Stomach (tissue), 8 donors: ENCODE measurements at regions not wholly inside any gene's neighbourhood (a gene's known extent, or its start where the extent isn't known, plus 50 kb on each side); places are given as distances from the start of the nearest gene placed in this dataset.
"Not testable (repeated sequence)": the region's sequence is repeated elsewhere in the genome, so short reads cannot be mapped to it uniquely, and the experiment has no call there.

ENCODE experiments used
- DNase-seq, 2 donors: peaks; one replicate each; pipeline versions ENCODE4 v3.0.0 to v3.0.0-alpha.2; 2013 to 2019
- H3K27ac ChIP-seq, 5 donors: fragments of 200-600 bp in 4 of 5; sonication (generic) in 4 of 5; one replicate each; pipeline ENCODE4 v1.5.1; 2013 to 2019; ENCODE audit warnings: mild to moderate bottlenecking in 1 of 5, moderate library complexity in 1 of 5
- H3K27me3 ChIP-seq, 3 donors: fragments of 200-600 bp; sonication (generic); one replicate each; pipeline ENCODE4 v1.5.1; 2017 to 2019; ENCODE audit warnings: mixed run types in 1 of 3
- H3K36me3 ChIP-seq, 4 donors: fragments of 200-600 bp; sonication (generic); 1 replicate in 3 of 4; 2 replicates in 1 of 4; pipeline ENCODE4 v1.5.1; 2016 to 2019
- H3K4me1 ChIP-seq, 4 donors: fragments of 200-600 bp; sonication (generic); one replicate each; pipeline ENCODE4 v1.5.1; 2016 to 2019
- H3K4me3 ChIP-seq, 4 donors: fragments of 200-600 bp; sonication (generic) in 3 of 4; one replicate each; pipeline ENCODE4 v1.5.1; 2016 to 2019; ENCODE audit warnings: mild to moderate bottlenecking in 1 of 4
- H3K9me3 ChIP-seq, 4 donors: fragments of 200-600 bp; sonication (generic); one replicate each; pipeline ENCODE4 v1.5.1; 2016 to 2019
- CTCF ChIP-seq, 7 experiments: fragments of 450-650 bp in 4 of 7; fragments of 200-600 bp in 3 of 7; sonication (generic) in 3 of 7; IDR thresholded peaks; one replicate each; pipeline ENCODE4 v1.5.1; 2016 to 2019; ENCODE audit warnings: antibody characterized with exemption in 7 of 7, control low read depth in 2 of 7, mild to moderate bottlenecking in 1 of 7
- EP300 ChIP-seq: sonication (generic); formaldehyde crosslinking; IDR thresholded peaks from one replicate; pipeline ENCODE4 v1.6.1; 2017; ENCODE audit warnings: antibody characterized with exemption
- POLR2A ChIP-seq, 4 donors: fragments of 450-650 bp; IDR thresholded peaks; one replicate each; pipeline ENCODE4 v1.6.1; 2016; ENCODE audit warnings: antibody characterized with exemption in 4 of 4, control low read depth in 2 of 4, mild to moderate bottlenecking in 1 of 4, moderate library complexity in 1 of 4
- POLR2AphosphoS5 ChIP-seq, 3 donors: sonication (generic); formaldehyde crosslinking; IDR thresholded peaks; one replicate each; pipeline ENCODE4 v1.6.1; 2016; ENCODE audit warnings: antibody characterized with exemption in 3 of 3
- WGBS, 5 donors: extraction: QIAGEN DNeasy Blood & Tissue Kit in 3 of 5; methylation state at CpG; one replicate each; pipeline versions ENCODE4 v1.1.5 to v1.1.7; 2013 to 2018; 5-methylcytosine and 5-hydroxymethylcytosine counted together
- intact Hi-C: fragments of 100-400 bp; cut with DNase I; formaldehyde crosslinking; loops from one replicate; pipeline ENCODE4 v1.15.1; 2023; ENCODE audit warnings: low total_unique reads
- donor health status: healthy with polysubstance abuse.
- donor health status: Bipolar disorder and iron deficiency.
- donor health status: healthy.

GRCh38 chr12:87596134-87596533, 433.1 kb downstream of the C12orf50 start:
- H3K36me3 ChIP-seq, result no peaks in the 10 kb centered on the region
- H3K27me3 ChIP-seq, result no peaks in the 10 kb centered on the region
- WGBS, 5 donors, result 86 to 91% (median 87%) methylated on average over 5 of the region's 5 CpGs
- DNase-seq, result no peak
- TF ChIP-seq EP300 (no peak), POLR2A (IDR thresholded peaks at IDR 0.05) (no peak), CTCF (IDR thresholded peaks at IDR 0.05) (no peak), POLR2AphosphoS5 (IDR thresholded peaks at IDR 0.05) (no peak)
- no peak overlapping the region for H3K27ac ChIP-seq
- intact Hi-C loops, result no loop called here
- no peak overlapping the region for H3K4me3 ChIP-seq
- H3K4me1 ChIP-seq, result no peaks in the 10 kb centered on the region
- H3K9me3 ChIP-seq, result no peaks in the 10 kb centered on the region

DNA sequence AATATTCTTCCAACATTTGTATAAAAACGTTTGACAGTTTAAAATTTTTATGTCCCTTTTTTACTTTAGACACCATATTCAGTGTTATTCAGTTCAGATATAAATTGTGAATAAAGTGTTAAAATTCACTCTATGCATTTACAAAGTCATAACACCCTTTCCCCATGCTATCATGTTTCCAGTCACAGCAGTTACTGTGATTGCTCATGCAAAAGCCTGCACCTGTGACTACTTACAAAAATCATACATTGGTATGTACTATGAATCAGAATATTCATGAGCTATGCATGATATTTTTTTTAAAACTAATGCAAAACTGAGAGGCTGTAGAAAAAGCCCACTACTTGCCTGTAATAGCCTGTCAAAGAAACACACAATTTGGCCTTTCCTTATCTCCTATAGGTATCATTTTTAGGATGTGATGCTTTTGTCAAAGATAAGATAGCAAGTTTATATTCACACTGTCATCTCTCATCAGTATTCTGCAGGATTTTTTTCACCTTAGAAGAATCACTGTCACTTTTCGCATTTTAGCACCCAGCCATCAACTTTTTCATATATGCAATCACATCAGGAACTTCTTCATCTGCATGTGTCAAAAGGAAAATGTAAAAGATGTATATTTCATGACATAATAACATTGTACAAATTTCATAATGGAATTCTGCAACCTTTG, 443.2 kb downstream of the C12orf50 start:
- TF ChIP-seq POLR2A (IDR thresholded peaks at IDR 0.05), result no peak
- TF ChIP-seq CTCF (IDR thresholded peaks at IDR 0.05), result no peak
- TF ChIP-seq EP300, result no peak
- TF ChIP-seq POLR2AphosphoS5 (IDR thresholded peaks at IDR 0.05), result no peak
- 54 to 61% (median 57%) methylated on average over 2 of the region's 2 CpGs for WGBS, 5 donors
- DNase-seq, result no peak
- Histone ChIP-seq H3K9me3 (no peaks in the 10 kb centered on the region), H3K4me1 (no peaks in the 10 kb centered on the region), H3K4me3 (no peak overlapping the region), H3K27ac (no peak overlapping the region), H3K27me3 (no peaks in the 10 kb centered on the region), H3K36me3 (no peaks in the 10 kb centered on the region)
- intact Hi-C loops, result no loop called here

DNA sequence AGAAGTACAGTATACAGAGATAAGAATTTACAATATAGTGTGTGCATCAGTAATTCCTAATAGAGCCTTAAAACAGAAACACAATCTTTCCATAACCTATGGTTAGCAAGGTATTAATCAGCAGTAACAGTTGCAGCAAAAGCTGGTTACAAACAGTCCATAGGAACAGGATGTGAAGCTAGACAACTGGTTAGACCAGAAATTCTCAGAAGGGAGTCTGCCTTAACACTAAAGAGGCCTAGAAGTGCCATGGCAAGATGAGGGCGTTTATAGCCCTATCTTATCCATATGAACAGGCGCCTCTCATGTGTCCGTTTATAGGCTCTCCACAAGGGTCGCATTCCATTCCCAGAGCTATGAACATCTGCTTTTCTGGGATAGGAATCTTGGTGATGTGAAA, 450.1 kb downstream of the C12orf50 start:
- 81 to 92% (median 91%) methylated on average over 4 of the region's 4 CpGs for WGBS, 5 donors
- intact Hi-C loops, H3K9me3 ChIP-seq: not testable (repeated sequence)

DNA sequence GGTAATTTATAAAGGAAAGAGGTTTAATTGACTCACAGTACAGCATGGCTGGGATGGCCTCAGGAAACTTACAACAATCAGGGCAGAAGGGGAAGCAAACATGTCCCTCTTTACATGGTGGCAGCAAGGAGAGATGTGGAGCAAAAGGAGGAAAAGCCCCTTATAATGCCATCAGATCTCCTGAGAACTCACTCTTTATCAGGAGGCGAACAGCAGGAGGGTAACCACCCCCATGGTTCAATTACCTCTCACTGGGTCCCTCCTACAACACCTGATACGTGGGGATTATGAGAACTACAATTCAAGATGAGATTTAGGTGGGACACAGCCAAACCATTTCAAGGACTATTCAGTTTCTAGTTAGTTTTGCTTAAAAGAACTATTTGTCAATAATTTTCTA, 453.3 kb downstream of the C12orf50 start:
- Histone ChIP-seq H3K27me3 (no peaks in the 10 kb centered on the region), H3K36me3 (no peaks in the 10 kb centered on the region), H3K4me1 (no peaks in the 10 kb centered on the region), H3K4me3 (no peak overlapping the region), H3K27ac (no peak overlapping the region), H3K9me3 (no peaks in the 10 kb centered on the region)
- DNase-seq, result no peak
- TF ChIP-seq CTCF (IDR thresholded peaks at IDR 0.05), result no peak
- no peak for TF ChIP-seq POLR2A (IDR thresholded peaks at IDR 0.05)
- TF ChIP-seq POLR2AphosphoS5 (IDR thresholded peaks at IDR 0.05), result no peak
- TF ChIP-seq EP300, result no peak
- WGBS, 5 donors, result 50 to 77% (median 65%) methylated on average over 2 of the region's 2 CpGs
- intact Hi-C loops, result no loop called here

More for the DNA sequence above, 450.1 kb downstream of the C12orf50 start:
- H3K27ac ChIP-seq, DNase-seq, H3K27me3 ChIP-seq, H3K36me3 ChIP-seq, H3K4me1 ChIP-seq, H3K4me3 ChIP-seq: not testable (repeated sequence)

DNA sequence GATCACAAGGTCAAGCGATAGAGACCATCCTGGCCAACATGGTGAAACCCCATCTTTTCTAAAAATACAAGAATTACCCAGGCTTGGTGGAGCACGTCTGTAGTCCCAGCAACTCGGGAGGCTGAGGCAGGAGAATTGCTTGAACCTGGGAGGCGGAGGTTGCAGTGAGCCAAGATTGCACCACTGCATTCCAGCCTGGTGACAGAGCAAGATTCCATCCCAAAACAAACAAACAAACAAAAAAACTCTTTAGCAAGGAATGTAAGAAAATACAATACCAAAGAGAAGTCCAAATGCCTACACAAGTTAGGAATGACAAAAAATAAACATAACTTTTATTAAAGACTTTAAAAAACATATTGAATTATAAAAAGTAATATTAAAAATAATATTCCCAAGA, 462.3 kb downstream of the C12orf50 start:
- H3K4me3 ChIP-seq, intact Hi-C loops, H3K4me1 ChIP-seq, H3K27me3 ChIP-seq, DNase-seq, H3K36me3 ChIP-seq, H3K27ac ChIP-seq, H3K9me3 ChIP-seq: not testable (repeated sequence)
- WGBS, 5 donors, result 82 to 94% (median 91%) methylated on average over 4 of the region's 4 CpGs
